C4-2B (cell line): ENCODE measurements at regions not wholly inside any gene's neighbourhood (a gene's known extent, or its start where the extent isn't known, plus 50 kb on each side); places are given as distances from the start of the nearest gene placed in this dataset.

Source experiments
- CTCF ChIP-seq: fragments of 450-650 bp; conservative IDR thresholded peaks from 2 replicates; pipeline ENCODE4 v1.5.1; 2017; ENCODE audit warnings: mild to moderate bottlenecking
- ZFX ChIP-seq: fragments of 450-650 bp; IDR thresholded peaks from 2 replicates; pipeline ENCODE4 v1.6.1; 2017

- TF ChIP-seq CTCF (no peak), ZFX (no peak)
Observed at GRCh38 chr22:49155039-49155769, 672.5 kb downstream of the BRD1 start.
